OCI-LY3 (cell line): ENCODE measurements at regions not wholly inside any gene's neighbourhood (a gene's known extent, or its start where the extent isn't known, plus 50 kb on each side); places are given as distances from the start of the nearest gene placed in this dataset.

Experiments used
- H2AFZ ChIP-seq: fragments of 200-600, 300-600 bp; shearing (Covaris generic); 2 replicates; pipeline ENCODE4 v1.6.0; 2014; ENCODE audit warnings: antibody characterized with exemption, low read depth, low read length
- H3K27ac ChIP-seq: fragments of 200-600, 300-600 bp; sonication (generic); 2 replicates; pipeline ENCODE4 v1.5.1; 2014; ENCODE audit warnings: mild to moderate bottlenecking, low read length, moderate library complexity, mixed read lengths
- H3K27me3 ChIP-seq: fragments of 200-600, 300-600 bp; sonication (generic); 2 replicates; pipeline ENCODE4 v1.6.1; 2014; ENCODE audit warnings: low read depth, low read length, mixed read lengths
- H3K36me3 ChIP-seq: fragments of 200-600, 300-600 bp; sonication (generic); replicated peaks from 2 replicates; pipeline ENCODE3; 2014; ENCODE audit warnings: low read depth, low read length, mixed read lengths
- H3K4me1 ChIP-seq: fragments of 300-600, 200-600 bp; sonication (generic); 2 replicates; pipeline ENCODE4 v1.6.1; 2014; ENCODE audit warnings: low read length, mixed read lengths
- H3K4me2 ChIP-seq: fragments of 200-600, 300-600 bp; sonication (generic); 2 replicates; pipeline ENCODE4 v1.6.1; 2014; ENCODE audit warnings: low read length, mixed read lengths
- H3K4me3 ChIP-seq: fragments of 300-600, 200-600 bp; sonication (generic); 2 replicates; pipeline ENCODE4 v1.5.1; 2014; ENCODE audit warnings: antibody characterized with exemption, mild to moderate bottlenecking, low read length, moderate library complexity
- H3K79me2 ChIP-seq: fragments of 300-600, 200-600 bp; shearing (Covaris generic); 2 replicates; pipeline ENCODE4 v1.6.1; 2014; ENCODE audit warnings: mild to moderate bottlenecking, low read length, mixed read lengths
- H3K9ac ChIP-seq: fragments of 300-600, 200-600 bp; shearing (Covaris generic); 2 replicates; pipeline ENCODE4 v1.6.0; 2014; ENCODE audit warnings: mild to moderate bottlenecking, low read length, moderate library complexity
- H3K9me3 ChIP-seq: fragments of 200-600, 300-600 bp; shearing (Covaris generic); 2 replicates; pipeline ENCODE4 v1.6.1; 2014; ENCODE audit warnings: low read length, mixed read lengths; ENCODE audit not compliant: insufficient read depth
- H4K20me1 ChIP-seq: fragments of 200-600, 300-600 bp; sonication (generic); 2 replicates; pipeline ENCODE4 v1.6.1; 2016; ENCODE audit warnings: low read length, mixed read lengths; ENCODE audit not compliant: insufficient read depth
- EZH2phosphoT487 ChIP-seq: fragments of 200-600 bp; shearing (Covaris generic); IDR thresholded peaks from 2 replicates; pipeline ENCODE4 v1.6.1; 2018; ENCODE audit warnings: antibody characterized with exemption, mixed run types, low read depth
- TF ChIP-seq, protein P1 (sequence below): fragments of 200-600, 300-600 bp; sonication (generic); IDR thresholded peaks from 2 replicates; pipeline ENCODE4 v1.5.1; 2014; ENCODE audit warnings: antibody characterized with exemption, low read length, low read depth

DNA sequence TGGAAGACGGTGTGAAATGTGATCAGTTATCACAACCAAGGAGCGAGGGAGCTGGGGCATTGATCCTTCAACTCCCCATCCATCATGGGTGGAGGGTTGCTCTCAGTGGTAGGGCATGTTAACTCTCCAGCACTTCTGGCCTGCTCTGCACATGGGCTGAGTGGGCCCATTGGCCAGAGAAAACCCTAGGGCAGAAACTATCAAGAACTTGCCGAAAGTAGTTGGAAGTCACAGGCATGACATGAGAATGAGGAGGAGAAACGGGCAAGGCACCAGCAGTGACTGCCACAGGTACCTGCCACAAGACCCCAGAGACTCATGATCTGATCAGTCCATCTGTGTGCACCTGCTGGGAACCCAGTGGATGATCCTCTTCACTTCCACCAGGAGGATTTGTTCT, 50.9 kb upstream of the CXCL14 start:
- Histone ChIP-seq H4K20me1 (no peaks in the 10 kb centered on the region), H3K36me3 (no peaks in the 10 kb centered on the region), H3K4me2 (no peak overlapping the region)

DNA sequence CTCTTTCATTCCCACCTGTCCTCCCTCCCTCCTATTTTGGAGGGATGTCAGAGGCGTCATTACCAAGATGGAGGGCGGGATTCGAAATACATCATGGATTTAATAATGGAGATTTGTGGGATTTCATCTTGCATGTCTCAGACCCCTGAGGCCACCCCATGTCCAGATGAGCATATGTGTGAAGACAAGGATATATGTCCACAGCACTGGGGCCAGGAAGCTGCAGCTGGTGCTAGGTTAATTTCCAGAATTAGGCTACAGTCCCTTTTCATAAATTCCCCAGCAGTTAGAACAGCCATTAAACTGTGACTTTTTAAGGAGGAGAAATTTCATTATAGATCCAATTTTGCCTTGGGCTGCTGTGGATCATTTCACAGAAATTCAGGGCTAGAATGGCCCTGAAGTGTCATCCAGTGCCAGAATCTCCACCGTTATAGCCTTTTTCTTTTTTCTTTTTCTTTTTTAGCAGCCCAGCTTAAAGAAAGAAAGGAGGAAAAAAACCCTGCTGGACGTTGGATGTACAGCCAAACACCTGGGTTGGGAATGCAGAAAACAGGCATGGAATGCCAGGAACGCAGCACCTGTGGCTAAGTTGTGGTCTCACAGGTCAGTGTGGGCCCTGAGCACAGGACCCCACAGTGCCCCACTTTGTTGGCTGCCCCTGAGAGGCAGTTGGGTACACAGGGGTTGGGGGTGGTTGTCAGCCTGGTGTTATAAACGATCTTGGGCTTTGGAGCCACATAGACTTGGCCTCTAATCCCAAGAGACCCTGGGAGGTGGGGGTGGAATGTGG, 50.2 kb upstream of the CXCL14 start:
- no peaks in the 10 kb centered on the region for H3K9me3 ChIP-seq
- TF ChIP-seq, protein P1, sequence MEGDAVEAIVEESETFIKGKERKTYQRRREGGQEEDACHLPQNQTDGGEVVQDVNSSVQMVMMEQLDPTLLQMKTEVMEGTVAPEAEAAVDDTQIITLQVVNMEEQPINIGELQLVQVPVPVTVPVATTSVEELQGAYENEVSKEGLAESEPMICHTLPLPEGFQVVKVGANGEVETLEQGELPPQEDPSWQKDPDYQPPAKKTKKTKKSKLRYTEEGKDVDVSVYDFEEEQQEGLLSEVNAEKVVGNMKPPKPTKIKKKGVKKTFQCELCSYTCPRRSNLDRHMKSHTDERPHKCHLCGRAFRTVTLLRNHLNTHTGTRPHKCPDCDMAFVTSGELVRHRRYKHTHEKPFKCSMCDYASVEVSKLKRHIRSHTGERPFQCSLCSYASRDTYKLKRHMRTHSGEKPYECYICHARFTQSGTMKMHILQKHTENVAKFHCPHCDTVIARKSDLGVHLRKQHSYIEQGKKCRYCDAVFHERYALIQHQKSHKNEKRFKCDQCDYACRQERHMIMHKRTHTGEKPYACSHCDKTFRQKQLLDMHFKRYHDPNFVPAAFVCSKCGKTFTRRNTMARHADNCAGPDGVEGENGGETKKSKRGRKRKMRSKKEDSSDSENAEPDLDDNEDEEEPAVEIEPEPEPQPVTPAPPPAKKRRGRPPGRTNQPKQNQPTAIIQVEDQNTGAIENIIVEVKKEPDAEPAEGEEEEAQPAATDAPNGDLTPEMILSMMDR, result no peak
- TF ChIP-seq EZH2phosphoT487, result no peak
- no peaks in the 10 kb centered on the region for H3K27me3 ChIP-seq
- no peak overlapping the region for H3K9ac ChIP-seq
- H3K79me2 ChIP-seq, result no peaks in the 10 kb centered on the region
- no peaks in the 10 kb centered on the region for H4K20me1 ChIP-seq
- no peaks in the 10 kb centered on the region for H3K4me1 ChIP-seq
- no peak overlapping the region for H3K4me3 ChIP-seq
- no peak overlapping the region for H2AFZ ChIP-seq
- H3K36me3 ChIP-seq, result no peaks in the 10 kb centered on the region
- H3K4me2 ChIP-seq, result no peak overlapping the region
- no peak overlapping the region for H3K27ac ChIP-seq

More for the DNA sequence above, 50.9 kb upstream of the CXCL14 start:
- H3K9me3 ChIP-seq, result no peaks in the 10 kb centered on the region
- H3K27ac ChIP-seq, result no peak overlapping the region
- no peaks in the 10 kb centered on the region for H3K27me3 ChIP-seq
- no peak overlapping the region for H2AFZ ChIP-seq
- H3K79me2 ChIP-seq, result no peaks in the 10 kb centered on the region
- no peaks in the 10 kb centered on the region for H3K4me1 ChIP-seq
- no peak for TF ChIP-seq EZH2phosphoT487
- TF ChIP-seq, protein P1, result no peak
- no peak overlapping the region for H3K4me3 ChIP-seq
- H3K9ac ChIP-seq, result no peak overlapping the region
